ENCODE measurements at regions not wholly inside any gene's neighbourhood (a gene's known extent, or its start where the extent isn't known, plus 50 kb on each side); places are given as distances from the start of the nearest gene placed in this dataset.

DNA sequence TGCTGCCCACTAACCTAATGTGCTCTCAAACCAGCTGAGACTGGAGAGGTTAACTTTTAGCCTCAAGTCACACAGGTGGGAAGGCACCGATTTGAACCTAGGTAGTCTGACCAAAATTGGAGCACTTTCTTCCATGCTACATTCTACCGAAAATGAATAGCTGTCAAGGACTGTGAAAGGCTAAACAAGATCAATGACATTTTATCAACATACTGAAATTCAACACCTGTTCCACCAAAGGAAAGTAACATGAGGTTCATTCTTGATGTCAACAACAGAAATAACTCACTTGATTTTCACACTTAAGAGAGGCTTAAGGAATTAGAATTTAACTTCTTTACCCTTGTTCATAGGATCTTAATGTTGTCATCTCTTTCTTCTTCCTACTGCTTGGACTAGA lies 284.4 kb upstream of the MON1B start:
- DNase-seq (ENCODE audit: low spot score) = no peak

DNA sequence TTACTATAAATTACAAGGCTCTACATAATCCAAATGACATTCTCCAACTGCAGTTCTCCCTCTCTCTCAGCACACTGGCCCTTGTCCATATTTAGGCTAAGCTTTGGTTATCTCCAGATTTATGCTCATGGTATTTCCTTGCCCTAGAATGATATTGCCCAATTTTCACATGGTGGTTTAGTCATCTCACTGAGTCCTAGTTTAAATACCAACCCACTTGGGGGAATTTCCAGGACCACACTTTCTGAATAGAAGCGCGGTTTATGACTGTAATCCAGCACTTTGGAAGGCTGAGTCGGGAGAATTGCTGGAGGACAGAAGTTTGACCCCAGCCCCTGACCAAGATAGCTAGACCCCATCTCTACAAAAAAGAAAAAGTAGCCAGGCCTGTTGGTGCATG lies 280.1 kb upstream of the MON1B start:
- no peak for DNase-seq (ENCODE audit: low spot score)

DNA sequence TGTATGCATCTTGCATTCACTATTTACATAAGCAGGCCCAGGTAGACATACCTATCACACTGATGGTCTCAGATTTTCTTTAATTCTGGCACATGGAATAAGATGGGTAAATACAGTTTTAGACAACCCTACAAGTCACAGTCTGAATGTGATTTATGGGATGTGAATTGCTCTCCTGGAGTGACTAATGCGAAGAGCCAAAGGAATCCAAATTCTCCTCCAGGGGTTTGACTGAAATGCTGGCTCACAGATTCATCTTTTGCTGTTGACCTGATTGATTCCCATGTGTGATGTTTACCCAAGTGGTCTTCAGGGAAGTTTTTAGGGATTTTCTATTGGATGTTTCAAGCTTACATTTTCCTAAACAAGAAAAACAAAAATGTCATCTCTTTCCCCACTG lies 277.9 kb upstream of the MON1B start:
- no peak for DNase-seq (ENCODE audit: low spot score)

DNA sequence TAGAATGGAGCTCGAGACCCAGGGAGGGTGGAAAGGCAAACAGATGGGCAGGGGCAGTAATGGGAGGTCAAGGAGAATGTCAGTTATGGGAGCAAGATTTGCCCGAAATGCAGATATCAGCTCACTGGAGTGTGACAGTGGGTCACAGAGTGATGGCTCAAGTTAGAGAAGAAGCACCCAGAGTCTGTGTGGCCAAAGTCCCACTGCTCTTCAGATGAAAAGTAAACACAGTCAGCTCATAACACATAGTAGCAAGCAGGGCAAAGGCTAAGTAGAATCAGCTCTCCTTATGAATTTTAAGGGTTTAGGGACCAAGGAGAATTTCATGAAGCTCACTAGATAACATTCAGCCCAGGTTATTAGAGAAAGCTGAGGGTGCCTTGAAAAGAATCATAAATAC lies 264.9 kb upstream of the MON1B start:
- no peak for DNase-seq (ENCODE audit: low spot score)

DNA sequence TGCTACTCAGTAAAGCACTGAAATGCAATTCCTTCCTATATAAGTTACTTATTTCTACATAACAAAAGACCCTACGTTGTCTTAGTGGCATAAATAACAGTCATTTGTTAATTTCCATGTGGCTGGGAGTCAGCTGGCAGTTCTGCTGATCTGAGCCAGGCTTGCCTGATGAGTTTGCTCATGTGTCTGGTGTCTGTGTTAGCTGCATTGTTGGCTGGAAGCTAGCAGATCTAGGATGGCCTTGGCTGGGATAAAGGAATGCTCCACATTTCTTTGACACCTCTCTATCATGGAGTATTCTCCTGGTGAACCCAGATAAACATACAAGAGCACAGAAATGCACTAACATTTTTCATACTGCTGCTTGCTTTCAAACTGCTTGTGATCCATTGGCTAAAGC lies 264.4 kb upstream of the MON1B start:
- no peak for DNase-seq (ENCODE audit: low spot score)

DNA sequence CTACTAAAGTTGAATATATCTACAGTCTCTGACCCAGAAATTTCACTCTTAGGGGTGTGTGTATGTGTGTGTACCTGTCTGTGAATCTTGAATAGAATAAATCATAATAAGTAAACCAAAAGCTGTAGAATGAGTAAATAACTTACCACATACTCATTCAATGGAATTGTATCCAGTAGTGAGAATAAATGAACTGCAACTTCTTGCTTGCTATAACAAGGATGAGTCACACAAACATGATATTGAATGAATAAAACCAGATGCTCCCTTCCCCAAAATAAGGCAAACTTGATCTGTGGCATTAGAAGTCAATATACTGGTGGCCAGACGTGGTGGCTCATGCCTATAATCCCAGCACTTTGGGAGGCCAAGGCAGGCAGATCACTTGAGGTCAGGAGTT lies 259.8 kb upstream of the MON1B start:
- no peak for DNase-seq (ENCODE audit: low spot score)

DNA sequence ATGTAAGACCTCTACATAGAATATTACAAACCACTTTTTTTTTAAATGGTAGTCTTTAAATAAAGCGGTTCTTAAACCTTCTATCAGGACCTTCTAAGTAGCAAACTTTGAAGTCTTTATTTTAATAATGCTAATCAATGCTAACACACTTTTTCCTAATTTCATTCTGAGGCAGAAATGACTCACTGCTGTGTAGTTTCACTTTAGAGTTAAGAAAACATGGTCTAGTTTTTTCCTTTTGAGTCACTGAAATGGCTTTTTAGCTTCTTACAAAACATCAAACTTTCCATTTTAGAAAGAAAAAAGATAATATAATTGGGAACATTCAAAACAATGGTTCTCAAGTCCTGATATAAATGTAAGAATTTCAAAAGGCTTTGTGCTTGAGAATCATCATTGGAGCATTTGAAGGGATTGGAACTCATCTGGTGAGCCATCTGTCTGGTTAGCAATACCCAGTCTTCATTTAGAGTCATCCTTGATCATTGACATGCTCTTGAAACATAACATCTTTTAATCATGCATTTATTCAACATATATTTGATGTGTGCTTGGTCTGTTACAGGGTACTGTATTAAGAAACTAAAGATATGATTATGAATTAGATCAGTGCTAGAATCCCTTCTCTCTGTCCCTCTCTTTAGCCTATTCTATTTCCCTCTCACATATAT lies 258.3 kb upstream of the MON1B start:
- DNase-seq (ENCODE audit: low spot score) = no peak

DNA sequence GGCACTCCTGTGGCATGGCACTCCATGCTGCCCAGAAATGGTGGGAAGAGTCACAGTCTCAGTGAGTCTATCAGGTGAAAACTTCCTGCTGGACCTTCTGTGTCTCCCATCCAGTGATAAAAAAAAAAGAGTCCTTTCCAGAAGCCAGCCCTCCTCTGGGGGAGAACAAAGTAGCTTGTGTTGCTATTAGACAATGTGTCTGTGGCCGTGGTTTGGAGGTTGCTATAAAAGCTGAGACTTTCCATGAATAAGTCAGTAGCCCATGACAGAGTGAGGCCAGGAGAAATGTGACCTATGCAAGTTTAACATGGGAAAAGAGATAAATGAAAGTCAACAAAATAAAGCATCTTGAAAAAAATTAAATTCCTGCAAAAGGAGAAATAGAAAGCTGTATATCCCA lies 250.7 kb upstream of the MON1B start:
- no peak for DNase-seq (ENCODE audit: low spot score)

DNA sequence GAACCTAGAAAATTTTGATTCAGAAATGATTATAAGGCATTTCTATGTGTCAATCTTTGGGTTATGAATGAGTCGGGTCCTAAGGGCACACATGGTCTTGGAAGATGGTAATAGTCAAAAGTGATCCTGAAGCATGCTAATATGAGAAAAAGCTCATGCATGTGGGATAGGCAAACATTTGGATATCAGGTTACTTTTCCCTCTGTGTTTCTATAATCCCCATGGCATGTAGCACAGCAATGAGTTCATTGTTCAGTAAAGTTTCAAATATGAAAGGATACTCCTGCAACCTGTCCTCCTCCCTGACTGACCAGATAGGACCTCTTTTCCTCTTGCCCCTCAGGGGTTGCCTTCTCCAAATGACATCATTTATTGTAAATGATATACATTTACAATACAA lies 249.9 kb upstream of the MON1B start:
- DNase-seq (ENCODE audit: low spot score) = no peak

DNA sequence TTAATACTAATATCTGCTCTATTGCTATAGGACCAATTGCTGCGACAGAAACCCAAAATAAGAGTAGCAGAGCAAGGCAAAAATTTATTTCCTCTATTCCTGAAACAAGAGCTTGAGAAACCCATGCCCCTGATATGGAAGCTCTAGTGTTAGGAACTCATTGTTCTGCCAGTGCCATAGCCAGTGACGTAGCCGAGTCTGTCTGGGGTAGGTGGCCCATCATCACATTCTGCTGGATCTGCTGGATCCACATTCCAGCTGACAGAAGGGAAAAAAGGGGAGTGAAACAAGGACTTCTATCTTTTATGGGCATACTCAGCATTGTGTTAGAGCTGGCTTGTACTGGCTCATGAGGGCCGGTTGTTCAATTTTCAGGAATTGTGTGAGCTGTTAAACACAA lies 248.9 kb upstream of the MON1B start:
- no peak for DNase-seq (ENCODE audit: low spot score)

DNA sequence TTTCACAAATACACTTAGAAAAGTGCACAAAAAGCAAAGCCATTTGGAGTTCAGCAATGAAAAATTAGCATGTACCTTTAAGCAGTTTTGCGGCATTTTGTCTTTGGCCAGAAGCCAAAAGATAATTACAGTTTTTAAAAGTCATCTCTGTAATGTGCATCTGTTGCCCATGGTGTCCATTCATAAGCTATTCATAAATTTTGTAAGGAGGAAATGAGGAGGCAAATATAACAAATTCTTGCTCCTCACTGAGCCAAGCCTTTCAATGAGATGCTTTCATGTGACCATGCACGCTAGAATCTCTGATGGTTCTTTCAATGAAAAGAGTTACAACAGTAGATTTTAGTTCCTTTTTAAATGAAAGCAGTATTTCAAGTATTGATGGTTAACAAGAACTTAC lies 247.1 kb upstream of the MON1B start:
- no peak for DNase-seq (ENCODE audit: low spot score)

DNA sequence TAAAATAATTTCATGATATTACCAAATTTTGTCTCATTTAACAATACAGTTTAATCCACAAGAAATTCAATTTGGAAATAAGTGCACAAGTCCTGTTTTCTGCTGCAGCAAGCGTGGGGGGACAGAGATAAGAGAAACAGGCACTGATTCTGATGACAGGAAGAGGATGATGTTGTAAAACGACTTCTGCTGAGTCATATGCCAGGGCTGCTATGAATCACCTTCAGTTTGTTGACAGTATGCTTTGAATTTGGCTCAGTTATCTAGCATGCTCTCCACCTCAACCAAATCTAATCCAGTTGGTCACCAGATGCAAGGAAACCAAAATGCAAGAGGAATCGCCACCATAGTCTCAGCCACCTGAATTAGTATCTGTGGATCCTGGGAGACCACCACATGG lies 244.1 kb upstream of the MON1B start:
- peak; percentile 25 for DNase-seq (ENCODE audit: low spot score)

DNA sequence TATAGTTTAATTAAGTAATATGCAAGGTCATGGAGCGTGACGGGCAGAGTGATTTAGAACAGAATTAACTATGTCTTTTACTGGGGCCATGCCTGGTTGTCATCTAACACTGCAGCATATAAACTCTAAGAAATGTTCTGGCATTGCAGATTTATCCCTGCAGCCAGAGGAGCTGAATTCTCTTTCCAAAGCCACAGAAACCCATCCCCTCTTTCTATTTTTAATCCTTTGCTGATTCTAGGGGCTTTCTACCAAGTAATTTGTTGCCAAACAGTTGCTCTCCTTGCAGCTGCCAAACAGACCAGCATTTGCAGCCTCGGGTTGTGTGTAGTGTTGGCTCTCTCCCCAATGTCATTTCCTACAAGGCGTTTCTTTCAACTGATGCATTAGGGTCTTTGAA lies 243.2 kb upstream of the MON1B start:
- no peak for DNase-seq (ENCODE audit: low spot score)

DNA sequence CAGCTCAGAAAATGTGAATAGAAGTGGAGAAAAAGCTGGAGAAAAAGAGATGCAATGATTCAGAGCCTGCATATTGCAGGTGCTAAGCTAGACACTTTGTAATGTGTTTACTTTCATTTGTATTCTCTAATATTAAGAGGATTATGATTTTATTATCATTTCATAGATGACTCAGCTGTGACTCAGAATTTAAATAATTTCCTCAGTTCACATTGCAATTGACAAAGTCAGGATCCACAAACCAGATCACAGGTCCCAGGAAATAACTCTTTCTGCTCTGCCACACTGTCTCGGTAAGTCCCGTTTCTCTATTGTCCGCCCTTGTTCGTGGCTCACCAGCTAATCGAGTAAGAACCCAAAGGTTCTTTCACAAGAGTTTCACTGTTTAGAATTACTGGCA lies 235.4 kb upstream of the MON1B start:
- no peak for DNase-seq (ENCODE audit: low spot score)

DNA sequence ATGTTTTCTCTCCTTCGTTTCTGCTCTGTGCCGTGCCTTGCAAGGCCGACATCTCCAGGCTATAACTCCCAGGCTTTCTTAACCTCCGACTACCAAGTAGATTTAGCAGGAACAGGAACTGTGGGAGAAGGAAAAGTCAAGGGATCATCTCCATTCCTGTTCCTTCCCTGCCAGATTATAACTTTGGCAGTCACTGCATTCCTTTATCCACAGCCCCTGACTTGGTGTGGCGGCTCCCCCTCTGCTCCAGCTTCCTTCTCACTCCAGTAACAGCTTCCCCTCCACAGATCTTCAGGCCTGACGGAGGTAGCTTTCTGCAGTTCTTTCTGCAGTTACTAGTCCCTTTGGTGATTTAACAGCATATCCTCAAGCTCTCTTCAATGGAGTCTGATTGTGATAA lies 234.6 kb upstream of the MON1B start:
- DNase-seq (ENCODE audit: low spot score) = no peak

DNA sequence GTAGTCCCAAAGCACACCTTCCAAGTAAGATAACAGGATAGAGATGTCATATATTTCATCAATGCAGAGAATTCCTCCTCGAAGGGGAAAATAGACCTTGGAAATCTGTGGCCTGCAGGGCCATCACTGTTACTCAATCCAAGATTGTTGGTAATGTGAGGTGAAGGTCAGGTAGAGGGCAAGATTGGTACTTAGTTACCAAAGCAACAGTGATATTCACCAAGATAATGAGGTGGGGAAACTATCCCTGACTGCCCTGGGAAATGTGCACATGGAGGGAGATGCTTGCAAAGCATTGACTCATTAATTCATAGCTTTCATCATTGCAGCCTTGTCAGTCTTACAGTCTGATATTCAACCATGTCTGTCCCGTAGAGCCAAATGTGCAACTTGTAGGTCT lies 234.1 kb upstream of the MON1B start:
- DNase-seq (ENCODE audit: low spot score) = no peak

DNA sequence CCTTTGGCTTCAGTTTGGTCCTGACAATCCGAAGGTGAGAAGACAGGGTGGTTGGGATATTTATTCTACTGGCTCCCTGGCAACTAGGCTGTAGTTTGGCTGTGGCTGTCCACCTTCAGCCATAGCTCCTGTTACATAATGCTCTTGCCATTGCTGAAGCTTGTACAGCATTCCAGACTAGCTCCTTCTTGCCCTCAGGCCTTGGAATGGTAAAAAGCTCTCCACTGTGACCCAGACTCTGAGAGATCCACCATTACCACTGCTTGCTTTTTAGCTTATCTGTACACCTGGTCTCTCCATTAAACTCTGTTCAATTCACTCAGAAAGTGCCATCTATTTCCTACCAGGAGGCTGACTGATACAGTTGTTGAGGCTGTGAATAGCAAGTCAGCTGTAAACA lies 231.8 kb upstream of the MON1B start:
- DNase-seq (ENCODE audit: low spot score) = no peak

DNA sequence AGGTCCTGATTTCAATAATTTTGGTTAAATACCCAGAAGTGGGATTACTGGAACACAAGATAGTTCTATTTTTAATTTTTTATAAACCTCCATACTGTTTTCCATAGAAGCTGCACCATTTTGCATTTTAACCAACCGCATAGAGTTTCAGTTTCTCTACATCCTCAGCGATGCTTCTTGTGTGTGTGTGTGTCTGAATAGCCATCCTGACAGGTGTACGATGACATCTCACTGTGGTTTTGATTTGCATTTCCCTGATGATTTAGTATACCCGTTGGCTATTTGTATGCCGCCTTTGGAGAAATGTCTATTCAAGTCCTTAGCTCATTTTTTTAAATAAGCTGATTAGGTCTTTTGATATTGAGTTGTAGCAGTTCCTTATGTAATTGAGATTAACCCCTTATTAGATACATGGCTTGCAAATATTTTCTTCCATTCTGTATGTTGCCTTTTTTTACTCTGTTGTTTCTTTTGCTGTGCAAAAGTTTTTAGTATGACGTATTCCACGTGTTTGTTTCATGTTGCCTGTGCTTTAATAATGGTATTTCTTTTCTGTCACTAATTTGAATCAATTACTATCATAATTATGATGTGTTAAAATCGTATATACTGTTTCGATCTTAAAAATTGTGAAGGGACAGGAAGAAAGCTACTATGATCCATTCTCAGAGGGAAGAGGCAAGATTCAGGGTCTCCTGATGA lies 227.2 kb upstream of the MON1B start:
- no peak for DNase-seq (ENCODE audit: low spot score)

DNA sequence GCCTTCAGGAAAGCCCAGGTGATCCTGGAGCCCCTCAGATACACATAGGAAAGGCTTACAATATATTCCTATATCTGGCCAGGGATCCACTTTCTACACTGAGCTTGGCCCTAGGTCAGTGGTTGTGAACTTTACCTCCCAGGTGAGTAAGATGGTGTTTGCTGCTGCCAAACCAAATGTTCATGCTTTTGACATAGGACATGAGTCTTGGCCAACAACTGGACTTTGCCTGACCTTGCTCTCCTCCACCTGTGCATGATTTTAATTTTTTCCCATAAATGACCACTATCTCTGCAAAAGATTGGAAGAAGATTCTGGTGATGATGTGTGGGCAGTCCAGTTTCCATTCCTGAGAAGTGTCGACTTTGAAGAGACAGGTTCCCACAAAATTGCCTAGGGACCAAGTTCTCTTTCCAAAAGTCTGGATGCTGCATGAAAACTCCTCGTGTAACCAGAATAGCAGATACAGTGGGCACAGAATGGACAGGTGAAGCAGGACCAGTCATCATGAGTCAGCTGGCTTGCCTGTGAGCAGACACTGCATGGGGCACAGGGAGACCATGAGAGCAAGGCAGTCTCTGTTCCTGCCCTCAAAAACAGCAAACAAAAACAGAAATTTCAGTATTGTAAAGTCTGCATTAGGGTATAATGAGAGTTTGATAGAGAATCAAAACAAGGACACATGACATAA lies 226.4 kb upstream of the MON1B start:
- no peak for DNase-seq (ENCODE audit: low spot score)

DNA sequence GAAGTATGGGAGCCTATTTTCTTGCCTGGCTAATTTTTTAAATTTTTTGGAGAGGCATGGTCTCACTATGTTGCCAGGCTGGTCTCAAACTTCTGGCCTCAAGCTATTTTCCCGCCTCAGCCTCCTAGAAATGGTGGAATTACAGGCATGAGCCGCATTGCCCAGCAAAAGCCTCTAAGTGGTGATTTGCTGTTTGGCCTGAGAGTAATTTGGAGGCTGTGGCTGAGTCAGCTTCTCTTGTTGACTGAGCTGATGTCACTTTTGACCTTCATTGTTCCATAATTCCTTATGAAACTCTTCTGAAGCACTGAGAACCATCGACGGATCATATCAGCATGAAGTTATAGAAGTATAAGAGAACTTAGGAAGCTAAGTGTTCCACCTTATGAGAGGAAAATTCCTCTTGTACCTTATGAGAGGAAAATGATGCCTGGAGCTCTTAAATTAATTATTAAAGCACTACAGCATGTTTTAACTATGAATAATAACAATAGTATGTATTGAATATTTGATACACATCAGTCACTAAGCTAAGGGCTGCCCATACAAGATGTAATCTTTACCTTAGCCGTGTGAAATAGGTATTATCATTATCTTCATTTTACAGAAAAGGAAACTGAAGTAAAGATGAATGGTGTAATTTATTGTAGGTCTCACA lies 220.8 kb upstream of the MON1B start:
- DNase-seq (ENCODE audit: low spot score) = no peak

DNA sequence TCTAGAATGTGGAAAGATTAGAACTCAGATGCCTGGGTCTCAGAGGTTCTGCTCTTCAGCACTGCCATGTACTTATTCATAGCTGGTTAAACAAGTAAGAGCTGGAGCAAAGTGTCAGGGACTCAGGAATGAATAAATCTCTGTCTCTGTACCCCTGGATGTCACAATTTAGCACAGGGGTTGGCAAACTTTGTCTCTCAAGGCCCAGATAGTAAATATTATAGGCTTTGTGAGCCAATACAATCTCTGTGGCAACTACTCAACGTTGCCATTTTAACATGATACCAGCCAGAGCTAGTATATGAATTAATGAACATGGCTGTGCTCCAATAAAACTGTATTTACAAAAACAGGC lies 220.3 kb upstream of the MON1B start:
- DNase-seq (ENCODE audit: low spot score) = no peak

DNA sequence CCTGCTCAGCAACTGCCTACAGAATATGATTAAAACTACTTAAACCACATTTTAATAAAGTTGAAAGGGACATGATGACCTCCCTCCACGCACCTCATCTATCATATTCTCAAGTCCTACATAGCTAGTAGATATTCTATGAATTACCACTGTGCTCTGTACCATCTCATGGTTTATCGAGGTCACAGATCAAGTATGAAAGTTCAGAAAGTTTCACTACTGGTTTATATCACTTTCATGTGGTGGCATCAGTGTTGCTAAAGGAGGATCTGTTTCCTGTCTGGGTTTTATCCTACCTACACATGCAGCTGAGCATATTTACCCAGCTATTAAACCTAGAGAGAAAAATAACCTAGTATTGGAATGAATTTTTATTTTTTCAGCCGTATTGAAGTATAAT lies 214.9 kb upstream of the MON1B start:
- DNase-seq (ENCODE audit: low spot score) = no peak

DNA sequence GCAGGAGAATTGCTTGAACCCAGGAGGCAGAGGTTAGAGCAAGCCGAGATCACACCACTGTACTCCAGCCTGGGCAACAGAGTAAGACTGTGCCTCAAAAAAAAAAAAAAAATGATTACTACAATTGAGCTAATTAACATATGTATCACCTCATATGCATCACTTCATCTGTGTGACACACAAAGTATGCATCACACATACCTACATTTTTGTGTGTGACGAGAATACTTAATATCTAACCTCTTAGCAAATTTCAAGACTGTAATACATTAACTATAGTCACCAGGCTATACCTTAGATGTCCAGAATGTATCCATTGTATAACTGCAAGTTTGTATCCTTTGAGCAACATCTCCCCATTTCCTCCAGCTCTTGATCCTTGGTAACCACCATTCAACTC lies 214.2 kb upstream of the MON1B start:
- no peak for DNase-seq (ENCODE audit: low spot score)

Data from HuH-7 (cell line).